ENCODE measurements at regions not wholly inside any gene's neighbourhood (a gene's known extent, or its start where the extent isn't known, plus 50 kb on each side); places are given as distances from the start of the nearest gene placed in this dataset.
"Not testable (repeated sequence)": the region's sequence is repeated elsewhere in the genome, so short reads cannot be mapped to it uniquely, and the experiment has no call there.

- not testable (repeated sequence) for TF ChIP-seq SREBF2 (IDR thresholded peaks at IDR 0.05; ENCODE audit: low read length); POLR2A (IDR thresholded peaks at IDR 0.05; ENCODE audit: low read depth, low read length); EZH2 (IDR thresholded peaks at IDR 0.05; ENCODE audit: borderline replicate concordance, control insufficient read depth, low read depth, low read length)
- TF ChIP-seq, protein P1, sequence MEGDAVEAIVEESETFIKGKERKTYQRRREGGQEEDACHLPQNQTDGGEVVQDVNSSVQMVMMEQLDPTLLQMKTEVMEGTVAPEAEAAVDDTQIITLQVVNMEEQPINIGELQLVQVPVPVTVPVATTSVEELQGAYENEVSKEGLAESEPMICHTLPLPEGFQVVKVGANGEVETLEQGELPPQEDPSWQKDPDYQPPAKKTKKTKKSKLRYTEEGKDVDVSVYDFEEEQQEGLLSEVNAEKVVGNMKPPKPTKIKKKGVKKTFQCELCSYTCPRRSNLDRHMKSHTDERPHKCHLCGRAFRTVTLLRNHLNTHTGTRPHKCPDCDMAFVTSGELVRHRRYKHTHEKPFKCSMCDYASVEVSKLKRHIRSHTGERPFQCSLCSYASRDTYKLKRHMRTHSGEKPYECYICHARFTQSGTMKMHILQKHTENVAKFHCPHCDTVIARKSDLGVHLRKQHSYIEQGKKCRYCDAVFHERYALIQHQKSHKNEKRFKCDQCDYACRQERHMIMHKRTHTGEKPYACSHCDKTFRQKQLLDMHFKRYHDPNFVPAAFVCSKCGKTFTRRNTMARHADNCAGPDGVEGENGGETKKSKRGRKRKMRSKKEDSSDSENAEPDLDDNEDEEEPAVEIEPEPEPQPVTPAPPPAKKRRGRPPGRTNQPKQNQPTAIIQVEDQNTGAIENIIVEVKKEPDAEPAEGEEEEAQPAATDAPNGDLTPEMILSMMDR (IDR thresholded peaks at IDR 0.05 in 2 of 3, conservative IDR thresholded peaks at IDR 0.05 in 1 of 3; ENCODE audit: control insufficient read depth in 2 of 3, extremely low read depth in 1 of 3, insufficient read depth in 1 of 3, low read depth in 3 of 3, low read length in 3 of 3) = not testable (repeated sequence)
- TF ChIP-seq, protein P2, sequence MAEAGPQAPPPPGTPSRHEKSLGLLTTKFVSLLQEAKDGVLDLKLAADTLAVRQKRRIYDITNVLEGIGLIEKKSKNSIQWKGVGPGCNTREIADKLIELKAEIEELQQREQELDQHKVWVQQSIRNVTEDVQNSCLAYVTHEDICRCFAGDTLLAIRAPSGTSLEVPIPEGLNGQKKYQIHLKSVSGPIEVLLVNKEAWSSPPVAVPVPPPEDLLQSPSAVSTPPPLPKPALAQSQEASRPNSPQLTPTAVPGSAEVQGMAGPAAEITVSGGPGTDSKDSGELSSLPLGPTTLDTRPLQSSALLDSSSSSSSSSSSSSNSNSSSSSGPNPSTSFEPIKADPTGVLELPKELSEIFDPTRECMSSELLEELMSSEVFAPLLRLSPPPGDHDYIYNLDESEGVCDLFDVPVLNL (IDR thresholded peaks at IDR 0.05; ENCODE audit: low read depth, low read length) = not testable (repeated sequence)
Observed at GRCh38 chr9:38807919-38808459, 88.1 kb upstream of the FAM240B start.

All from GM12878 (cell line).